Subcutaneous abdominal adipose tissue (tissue), 5 donors: ENCODE measurements at regions not wholly inside any gene's neighbourhood (a gene's known extent, or its start where the extent isn't known, plus 50 kb on each side); places are given as distances from the start of the nearest gene placed in this dataset.
"Not testable (repeated sequence)": the region's sequence is repeated elsewhere in the genome, so short reads cannot be mapped to it uniquely, and the experiment has no call there.

ENCODE experiments used
- H3K27ac ChIP-seq: one replicate; pipeline ENCODE4 v1.7.0; 2013; ENCODE audit warnings: low read depth, mild to moderate bottlenecking, inconsistent platforms, low read length, moderate library complexity
- H3K27me3 ChIP-seq, 5 donors: one replicate each; pipeline ENCODE4 v1.7.0; 2013; ENCODE audit warnings: low read length in 5 of 5, inconsistent platforms in 1 of 5; ENCODE audit not compliant: control insufficient read depth in 5 of 5, insufficient read depth in 4 of 5
- H3K36me3 ChIP-seq, 5 donors: one replicate each; pipeline ENCODE4 v1.7.0; 2013; ENCODE audit warnings: low read length in 5 of 5; ENCODE audit not compliant: control insufficient read depth in 5 of 5, insufficient read depth in 5 of 5
- H3K4me1 ChIP-seq, 5 donors: one replicate each; pipeline ENCODE4 v1.7.0; 2013; ENCODE audit warnings: low read length in 5 of 5, mild to moderate bottlenecking in 3 of 5, moderate library complexity in 1 of 5; ENCODE audit not compliant: control insufficient read depth in 5 of 5, insufficient read depth in 5 of 5
- H3K4me3 ChIP-seq, 5 donors: one replicate each; pipeline ENCODE4 v1.7.0; 2013; ENCODE audit warnings: low read length in 5 of 5, low read depth in 1 of 5
- H3K9ac ChIP-seq, 5 donors: one replicate each; pipeline ENCODE4 v1.7.0; 2013; ENCODE audit warnings: low read length in 5 of 5, mild to moderate bottlenecking in 4 of 5, moderate library complexity in 3 of 5
- H3K9me3 ChIP-seq, 5 donors: one replicate each; pipeline ENCODE4 v1.7.0; 2013; ENCODE audit warnings: low read length in 5 of 5; ENCODE audit not compliant: control insufficient read depth in 5 of 5
- donor health status: healthy.
- donor health status: healthy.
- donor health status: healthy.
- donor health status: healthy.
- donor health status: healthy.

DNA sequence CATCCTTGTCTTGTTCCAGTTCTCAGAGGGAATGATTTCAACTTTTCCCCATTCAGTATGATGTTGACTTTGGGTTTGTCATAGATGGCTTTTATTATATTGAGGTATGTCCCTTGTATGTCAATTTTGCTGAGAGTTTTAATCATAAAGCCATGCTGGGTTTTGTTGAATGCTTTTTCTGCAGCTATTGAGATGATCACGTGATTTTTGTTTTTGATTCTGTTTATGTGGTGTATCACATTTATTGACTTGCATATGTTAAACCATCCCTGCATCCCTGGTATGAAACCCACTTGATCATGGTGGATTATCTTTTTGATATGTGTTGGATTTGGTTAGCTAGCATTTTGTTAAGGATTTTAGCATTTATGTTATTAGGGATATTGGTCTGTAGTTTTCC lies 53.2 kb upstream of the PHIP start:
- not testable (repeated sequence) for H3K27ac ChIP-seq, H3K4me1 ChIP-seq, H3K4me3 ChIP-seq, H3K36me3 ChIP-seq, H3K27me3 ChIP-seq, H3K9ac ChIP-seq
- peaks cover 0 to 15% (median 13%) of the 10 kb centered on the region in 5 donors for H3K9me3 ChIP-seq
